K562 (cell line): ENCODE measurements at regions not wholly inside any gene's neighbourhood (a gene's known extent, or its start where the extent isn't known, plus 50 kb on each side); places are given as distances from the start of the nearest gene placed in this dataset.
A peak's percentile ranks its signal among the peaks of the same experiment; 100 is the strongest.
"Not testable (repeated sequence)": the region's sequence is repeated elsewhere in the genome, so short reads cannot be mapped to it uniquely, and the experiment has no call there.

ENCODE experiments used
- ATAC-seq: fragments of 200-7000 bp; cut with Tn5 transposase; 3 replicates; pipeline ENCODE4 v1.9.1; 2020; ENCODE audit warnings: moderate library complexity
- BruUV-seq: library from RNA; stranded (reverse); fragments of 400-500 nt; replicated peaks from 2 replicates; lab custom pipeline; 2021; lab: Mats Ljungman, UMichigan
- CTCF ChIA-PET: fragments of 300-600 bp; formaldehyde crosslinking; extraction: SDS; loops from one replicate; lab custom pipeline; 2021; ENCODE audit warnings: low intra/inter-chr PET ratio; lab: Yijun Ruan, JAX
- POLR2A ChIA-PET: fragments of 300-600, 350-650 bp; sonication (Branson Sonifier 250); formaldehyde crosslinking; extraction: SDS; loops from one replicate; lab custom pipeline; 2021; ENCODE audit warnings: antibody characterized with exemption, inconsistent platforms; lab: Yijun Ruan, JAX
- DNase-seq, 4 experiments: peaks; one replicate each; pipeline versions ENCODE4 v3.0.0 to v3.0.0-alpha.2; 2011 to 2018; ENCODE audit warnings: low spot score in 3 of 4, mixed read lengths in 3 of 4; ENCODE audit errors: extremely low read depth in 1 of 4
- FAIRE-seq: peaks from 2 replicates; lab custom pipeline; 2011; peaks lifted over from hg19 to GRCh38; lab: Jason Lieb, UNC
- H2AFZ ChIP-seq: 2 replicates; pipeline ENCODE4 v1.6.0; 2011; ENCODE audit warnings: low read depth, low read length, control low read depth, inconsistent platforms
- H3K27ac ChIP-seq: fragments of 200-600 bp; 3 replicates; pipeline ENCODE4 v1.8.0; 2011; ENCODE audit warnings: low read depth, mild to moderate bottlenecking, control low read depth, inconsistent platforms, low read length, moderate library complexity, mixed read lengths; ENCODE audit errors: extremely low read depth
- H3K27me3 ChIP-seq, 2 experiments: fragments of 300-600 bp in 1 of 2; 2 replicates in 1 of 2; 3 replicates in 1 of 2; pipeline versions ENCODE4 v1.6.0 to v1.8.0; 2011; ENCODE audit warnings: inconsistent platforms in 2 of 2, low read length in 2 of 2, mild to moderate bottlenecking in 1 of 2, mixed read lengths in 1 of 2, moderate library complexity in 1 of 2; ENCODE audit not compliant: control insufficient read depth in 2 of 2, insufficient read depth in 2 of 2
- H3K36me3 ChIP-seq: fragments of 300-600 bp; 3 replicates; pipeline ENCODE4 v1.8.0; 2011; ENCODE audit warnings: mild to moderate bottlenecking, low read length, inconsistent platforms; ENCODE audit not compliant: control insufficient read depth, insufficient read depth
- H3K4me1 ChIP-seq, 2 experiments: fragments of 200-600 bp in 1 of 2; replicated peaks in 1 of 2; 2 replicates in 1 of 2; 3 replicates in 1 of 2; pipeline versions ENCODE4 v1.5.1 to v1.8.0; 2011; ENCODE audit warnings: inconsistent platforms in 2 of 2, low read length in 2 of 2, mild to moderate bottlenecking in 1 of 2, mixed read lengths in 1 of 2, moderate library complexity in 1 of 2; ENCODE audit not compliant: control insufficient read depth in 2 of 2, insufficient read depth in 2 of 2
- H3K4me2 ChIP-seq: 2 replicates; pipeline ENCODE4 v1.6.1; 2011; ENCODE audit warnings: low read length, control low read depth, inconsistent platforms, mixed read lengths; ENCODE audit not compliant: insufficient read depth
- H3K4me3 ChIP-seq: fragments of 200-600 bp; sonication (generic), shearing (Covaris generic); 2 replicates; pipeline ENCODE4 v1.5.1; 2016; ENCODE audit warnings: control low read depth, inconsistent platforms
- H3K79me2 ChIP-seq: fragments of 200-600 bp; 3 replicates; pipeline ENCODE4 v1.8.0; 2011; ENCODE audit warnings: low read length, inconsistent platforms; ENCODE audit not compliant: control insufficient read depth, insufficient read depth
- H3K9ac ChIP-seq, 2 experiments: 2 replicates each; pipeline versions ENCODE4 v1.6.0 to v1.6.1; 2011; ENCODE audit warnings: low read depth in 2 of 2, low read length in 2 of 2, control low read depth in 1 of 2, inconsistent platforms in 1 of 2, mild to moderate bottlenecking in 1 of 2, mixed read lengths in 1 of 2; ENCODE audit not compliant: insufficient read depth in 1 of 2
- H3K9me1 ChIP-seq: one replicate; pipeline ENCODE4 v1.6.0; 2011; ENCODE audit warnings: inconsistent platforms, mild to moderate bottlenecking, low read length, moderate library complexity; ENCODE audit not compliant: control insufficient read depth, insufficient read depth
- H3K9me3 ChIP-seq: replicated peaks from 2 replicates; pipeline ENCODE4 v1.5.1; 2011; ENCODE audit warnings: low read depth, low read length, inconsistent platforms; ENCODE audit not compliant: control insufficient read depth, insufficient read depth
- H4K20me1 ChIP-seq: replicated peaks from 2 replicates; pipeline ENCODE4 v1.6.1; 2011; ENCODE audit warnings: low read length, inconsistent platforms, mixed read lengths; ENCODE audit not compliant: control insufficient read depth, insufficient read depth
- HINFP ChIP-seq: fragments of 450-650 bp; conservative IDR thresholded peaks from 2 replicates; pipeline ENCODE4 v1.6.1; 2016; ENCODE audit warnings: missing genetic modification characterization, low read depth, mild to moderate bottlenecking, control low read depth, missing compliant biosample characterization
- KDM5B ChIP-seq: fragments of 200-600 bp; sonication (generic); IDR thresholded peaks from 2 replicates; pipeline ENCODE4 v1.6.1; 2012; ENCODE audit warnings: low read depth, mild to moderate bottlenecking, moderate library complexity, low read length, control low read depth, inconsistent platforms; ENCODE audit not compliant: insufficient replicate concordance
- MLLT1 ChIP-seq, 2 experiments: fragments of 450-650 bp; IDR thresholded peaks; 2 replicates each; pipeline ENCODE4 v1.6.1; 2016
- POLR2A ChIP-seq: fragments of 450-650 bp; conservative IDR thresholded peaks from 2 replicates; pipeline ENCODE4 v1.6.1; 2016
- POLR2B ChIP-seq: fragments of 450-650 bp; IDR thresholded peaks from 2 replicates; pipeline ENCODE4 v1.6.1; 2018; ENCODE audit warnings: low read depth; ENCODE audit not compliant: partially characterized antibody
- POLR2H ChIP-seq: IDR thresholded peaks from 2 replicates; pipeline ENCODE4 v1.6.1; 2016; ENCODE audit warnings: missing genetic modification characterization, low read depth, mild to moderate bottlenecking, control low read depth, missing compliant biosample characterization, moderate library complexity
- SUPT5H ChIP-seq: fragments of 450-650 bp; IDR thresholded peaks from 2 replicates; pipeline ENCODE4 v1.6.1; 2016
- WGBS: fragments of 100-300 bp; shearing (Covaris generic); methylation state at CpG from one replicate; pipeline ENCODE4 v1.1.6; 2016; ENCODE audit warnings: low coverage, mixed read lengths; ENCODE audit not compliant: insufficient coverage; ENCODE audit errors: missing lambda C conversion rate; 5-methylcytosine and 5-hydroxymethylcytosine counted together
- in situ Hi-C: fragments of 300-500 bp; cut with MboI; formaldehyde crosslinking; loops from 4 replicates; pipeline ENCODE4 v1.15.0; 2018; ENCODE audit warnings: inconsistent platforms, mixed read lengths
- intact Hi-C: fragments of 100-400 bp; cut with micrococcal nuclease; formaldehyde crosslinking; loops from 2 replicates; pipeline ENCODE4 v1.14.2; 2022

GRCh38 chr3:72030296-72030695 lies 245.3 kb upstream of the PROK2 start:
- peaks cover 6 to 24% of the 10 kb centered on the region in 2 experiments for H3K4me1 ChIP-seq
- H3K79me2 ChIP-seq, H3K36me3 ChIP-seq, CTCF ChIA-PET, intact Hi-C loops, H3K27ac ChIP-seq, DNase-seq, H3K4me2 ChIP-seq, in situ Hi-C loops, POLR2A ChIA-PET, H3K9me1 ChIP-seq, H2AFZ ChIP-seq, ATAC-seq, FAIRE-seq, BruUV-seq, H3K27me3 ChIP-seq, H3K9me3 ChIP-seq, H3K9ac ChIP-seq, H3K4me3 ChIP-seq, H4K20me1 ChIP-seq: not testable (repeated sequence)
- 65% methylated on average over 6 of the region's 7 CpGs for WGBS

- ATAC-seq, result peak; percentile 77
- DNase-seq, result peak in 2 of 4 experiments; percentile 6 to 30
- peak; percentile 46; the same call in 1 of the 2 replicates for TF ChIP-seq SUPT5H
- TF ChIP-seq POLR2A, result peak; percentile 47; the same call in 1 of the 2 replicates
- peak; percentile 60 for TF ChIP-seq KDM5B
- peak; percentile 30; the same call in 1 of the 2 replicates for TF ChIP-seq POLR2H (tag)
- peak in 1 of 2 experiments; percentile 35; a peak in 1 of 4 replicates for TF ChIP-seq MLLT1 (IDR thresholded peaks at IDR 0.05)
- peak; percentile 69 for TF ChIP-seq POLR2B
- peak; percentile 61 for TF ChIP-seq HINFP (tag)
Observed at GRCh38 chr3:72028726-72029125, 243.8 kb upstream of the PROK2 start.

More at GRCh38 chr3:72028726-72029125, 243.8 kb upstream of the PROK2 start:
- 19% methylated on average over 7 of the region's 8 CpGs for WGBS
- H3K9ac ChIP-seq, in situ Hi-C loops, H3K4me3 ChIP-seq, CTCF ChIA-PET, H4K20me1 ChIP-seq, H3K9me1 ChIP-seq, H3K79me2 ChIP-seq, H3K36me3 ChIP-seq, H3K27me3 ChIP-seq, intact Hi-C loops, BruUV-seq, H3K9me3 ChIP-seq: not testable (repeated sequence)
- H3K27ac ChIP-seq, result peak overlapping the region; percentile 38; the same call in 2 of the 3 replicates
- peaks cover 0 to 22% of the 10 kb centered on the region in 2 experiments; a peak in 4 of 5 replicates for H3K4me1 ChIP-seq
- POLR2A ChIA-PET, result interaction anchor here (1.0 to 1.3 kb wide), 2 partner anchors 10 to 16 kb away, joined by 3 read pairs; no protein-coding TSS in a partner anchor
- peak overlapping the region; percentile 55 for H3K4me2 ChIP-seq
- peak; percentile 58 for FAIRE-seq
- peak overlapping the region; percentile 59; the same call in 1 of the 2 replicates for H2AFZ ChIP-seq
